C4-2B (cell line): ENCODE measurements at regions not wholly inside any gene's neighbourhood (a gene's known extent, or its start where the extent isn't known, plus 50 kb on each side); places are given as distances from the start of the nearest gene placed in this dataset.

Source experiments
- H3K27ac ChIP-seq: fragments of 450-650 bp; 2 replicates; pipeline ENCODE4 v1.5.1; 2017
- ZFX ChIP-seq: fragments of 450-650 bp; IDR thresholded peaks from 2 replicates; pipeline ENCODE4 v1.6.1; 2017
- TF ChIP-seq, protein P1 (sequence below): fragments of 450-650 bp; conservative IDR thresholded peaks from 2 replicates; pipeline ENCODE4 v1.5.1; 2017; ENCODE audit warnings: mild to moderate bottlenecking

DNA sequence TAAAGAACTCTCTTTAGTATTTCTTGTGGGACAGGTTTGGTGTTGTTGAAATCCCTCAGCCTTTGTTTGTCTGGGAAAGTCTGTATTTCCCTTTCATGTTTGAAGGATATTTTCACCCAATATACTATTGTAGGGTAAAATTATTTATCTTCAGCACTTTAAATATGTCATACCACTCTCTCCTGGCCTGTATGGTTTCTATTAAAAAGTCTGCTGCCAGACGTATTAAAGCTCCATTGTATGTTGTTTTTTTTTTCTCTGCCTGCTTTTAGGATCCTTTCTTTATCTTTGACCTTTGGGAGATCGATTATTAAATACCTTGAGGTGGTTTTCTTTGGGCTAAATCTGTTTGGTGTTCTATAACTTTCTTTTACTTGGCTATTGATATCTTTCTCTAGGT lies 119.0 kb upstream of the TBC1D5 start:
- peak overlapping the region; percentile 67 for H3K27ac ChIP-seq
- no peak for TF ChIP-seq ZFX
- TF ChIP-seq, protein P1, sequence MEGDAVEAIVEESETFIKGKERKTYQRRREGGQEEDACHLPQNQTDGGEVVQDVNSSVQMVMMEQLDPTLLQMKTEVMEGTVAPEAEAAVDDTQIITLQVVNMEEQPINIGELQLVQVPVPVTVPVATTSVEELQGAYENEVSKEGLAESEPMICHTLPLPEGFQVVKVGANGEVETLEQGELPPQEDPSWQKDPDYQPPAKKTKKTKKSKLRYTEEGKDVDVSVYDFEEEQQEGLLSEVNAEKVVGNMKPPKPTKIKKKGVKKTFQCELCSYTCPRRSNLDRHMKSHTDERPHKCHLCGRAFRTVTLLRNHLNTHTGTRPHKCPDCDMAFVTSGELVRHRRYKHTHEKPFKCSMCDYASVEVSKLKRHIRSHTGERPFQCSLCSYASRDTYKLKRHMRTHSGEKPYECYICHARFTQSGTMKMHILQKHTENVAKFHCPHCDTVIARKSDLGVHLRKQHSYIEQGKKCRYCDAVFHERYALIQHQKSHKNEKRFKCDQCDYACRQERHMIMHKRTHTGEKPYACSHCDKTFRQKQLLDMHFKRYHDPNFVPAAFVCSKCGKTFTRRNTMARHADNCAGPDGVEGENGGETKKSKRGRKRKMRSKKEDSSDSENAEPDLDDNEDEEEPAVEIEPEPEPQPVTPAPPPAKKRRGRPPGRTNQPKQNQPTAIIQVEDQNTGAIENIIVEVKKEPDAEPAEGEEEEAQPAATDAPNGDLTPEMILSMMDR, result no peak

DNA sequence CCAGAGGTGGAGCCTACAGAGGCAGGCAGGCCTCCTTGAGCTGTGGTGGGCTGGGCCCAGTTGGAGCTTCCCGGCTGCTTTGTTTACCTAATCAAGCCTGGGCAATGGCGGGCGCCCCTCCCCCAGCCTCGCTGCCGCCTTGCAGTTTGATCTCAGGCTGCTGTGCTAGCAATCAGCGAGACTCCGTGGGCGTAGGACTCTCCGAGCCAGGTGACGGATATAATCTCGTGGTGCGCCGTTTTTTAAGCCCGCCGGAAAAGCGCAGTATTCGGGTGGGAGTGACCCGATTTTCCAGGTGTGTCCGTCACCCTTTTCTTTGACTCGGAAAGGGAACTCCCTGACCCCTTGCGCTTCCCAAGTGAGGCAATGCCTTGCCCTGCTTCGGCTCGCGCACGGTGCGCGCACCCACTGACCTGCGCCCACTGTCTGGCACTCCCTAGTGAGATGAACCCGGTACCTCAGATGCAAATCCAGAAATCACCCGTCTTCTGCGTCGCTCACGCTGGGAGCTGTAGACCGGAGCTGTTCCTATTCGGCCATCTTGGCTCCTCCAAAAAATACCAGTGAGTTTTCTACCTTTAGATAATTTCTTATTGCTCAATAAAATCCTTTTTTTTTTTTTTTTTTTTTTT lies 118.5 kb upstream of the TBC1D5 start:
- H3K27ac ChIP-seq, result peak overlapping the region; percentile 67

DNA sequence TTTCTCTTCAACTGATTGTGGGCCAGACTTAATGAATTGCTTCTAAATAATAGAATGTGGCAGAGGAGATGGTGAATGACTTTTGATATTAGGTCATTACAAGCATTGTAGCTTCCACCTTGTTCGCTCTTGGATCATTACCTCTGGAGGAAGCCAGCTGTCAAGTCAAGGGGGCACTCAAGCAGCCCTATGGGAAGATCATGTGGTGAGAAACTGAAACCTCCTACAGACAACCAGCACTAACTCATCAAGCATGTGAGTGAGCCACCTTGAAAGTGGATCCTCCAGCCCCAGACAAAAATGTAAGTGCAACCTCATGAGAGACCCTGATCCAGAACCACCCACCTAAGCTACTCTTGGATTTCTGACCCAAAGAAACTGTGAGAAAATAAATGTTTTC lies 109.8 kb upstream of the TBC1D5 start:
- TF ChIP-seq, protein P1, result no peak
- no peak for TF ChIP-seq ZFX
- H3K27ac ChIP-seq, result no peak overlapping the region

DNA sequence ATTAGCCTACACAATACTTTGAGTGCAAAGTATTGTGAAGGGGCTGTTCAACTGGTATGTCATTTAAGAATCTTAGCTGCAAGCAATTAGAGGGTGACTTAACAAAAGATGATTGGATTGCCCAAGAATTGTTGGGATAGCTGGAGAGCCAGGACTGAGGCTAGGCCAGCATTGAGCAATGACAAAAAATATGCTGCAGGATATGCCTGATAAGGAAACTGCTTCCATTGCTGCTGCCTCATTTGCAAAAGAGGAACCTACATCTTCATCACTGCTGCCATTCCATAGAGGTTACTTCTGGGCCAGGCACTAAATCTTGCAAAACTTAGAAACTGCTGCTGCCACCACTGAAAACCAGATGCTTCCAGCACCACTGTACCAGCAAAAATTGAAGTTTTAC lies 108.0 kb upstream of the TBC1D5 start:
- TF ChIP-seq, protein P1, result no peak
- TF ChIP-seq ZFX, result no peak
- no peak overlapping the region for H3K27ac ChIP-seq

DNA sequence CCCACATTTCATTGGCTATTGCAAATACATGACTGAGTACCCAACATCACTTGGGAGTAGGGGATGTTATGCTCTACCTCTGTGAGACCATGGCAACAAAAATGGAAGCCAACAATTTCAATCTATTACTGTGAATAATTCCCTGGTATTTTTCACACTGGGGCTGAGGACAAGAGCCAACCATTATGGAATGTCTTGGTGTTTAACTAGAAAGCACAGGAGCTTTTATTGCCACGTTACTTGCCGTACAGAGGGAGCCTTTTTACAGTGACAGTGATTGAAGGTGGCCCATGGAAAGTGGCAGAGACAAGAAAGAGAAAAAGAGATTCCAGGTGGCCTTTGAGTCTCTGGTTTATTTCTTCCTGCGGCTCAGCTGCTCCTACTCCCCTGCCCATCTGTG lies 105.7 kb upstream of the TBC1D5 start:
- TF ChIP-seq ZFX, result no peak
- TF ChIP-seq, protein P1, result no peak
- H3K27ac ChIP-seq, result no peak overlapping the region

DNA sequence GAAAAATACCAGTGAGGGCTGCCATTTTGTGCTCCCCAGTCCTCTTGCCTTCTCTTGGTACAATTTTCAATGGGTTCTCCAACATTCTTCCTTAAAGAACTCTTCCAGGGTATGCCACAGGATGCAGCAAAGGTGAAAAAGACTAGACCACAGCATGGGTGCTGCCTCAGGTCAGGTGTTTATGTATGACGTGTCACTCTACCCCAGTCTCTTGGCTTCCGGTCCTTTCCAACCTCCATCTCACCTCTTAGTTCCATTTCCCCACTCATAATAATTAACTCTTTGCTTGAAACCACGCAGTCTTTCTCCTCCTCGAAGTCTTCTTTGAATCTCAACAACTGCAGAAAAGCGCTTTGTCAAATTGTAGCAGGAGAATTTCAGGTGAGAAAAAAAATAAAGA lies 104.7 kb upstream of the TBC1D5 start:
- TF ChIP-seq, protein P1, result no peak
- no peak for TF ChIP-seq ZFX
- no peak overlapping the region for H3K27ac ChIP-seq

DNA sequence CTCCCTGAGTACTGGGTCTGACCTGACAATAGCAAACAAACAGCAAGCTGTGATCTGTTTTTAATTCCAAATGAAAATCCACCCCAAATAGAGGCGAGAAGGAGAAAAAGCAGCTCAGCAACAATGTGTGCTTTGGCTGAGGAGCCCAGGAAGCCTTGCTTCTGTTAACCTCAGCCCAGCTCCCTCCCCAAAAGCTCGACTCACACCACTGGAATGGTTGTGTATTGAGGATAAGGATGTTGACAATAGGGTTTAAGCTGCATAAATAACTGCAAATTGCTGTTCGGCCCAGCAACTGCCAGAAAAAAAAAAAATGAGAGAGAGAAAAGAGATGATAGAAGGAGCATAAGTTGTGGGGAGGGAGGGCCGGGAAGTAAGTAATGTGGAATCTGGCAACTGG lies 104.0 kb upstream of the TBC1D5 start:
- TF ChIP-seq, protein P1, result no peak
- no peak for TF ChIP-seq ZFX
- H3K27ac ChIP-seq, result no peak overlapping the region

DNA sequence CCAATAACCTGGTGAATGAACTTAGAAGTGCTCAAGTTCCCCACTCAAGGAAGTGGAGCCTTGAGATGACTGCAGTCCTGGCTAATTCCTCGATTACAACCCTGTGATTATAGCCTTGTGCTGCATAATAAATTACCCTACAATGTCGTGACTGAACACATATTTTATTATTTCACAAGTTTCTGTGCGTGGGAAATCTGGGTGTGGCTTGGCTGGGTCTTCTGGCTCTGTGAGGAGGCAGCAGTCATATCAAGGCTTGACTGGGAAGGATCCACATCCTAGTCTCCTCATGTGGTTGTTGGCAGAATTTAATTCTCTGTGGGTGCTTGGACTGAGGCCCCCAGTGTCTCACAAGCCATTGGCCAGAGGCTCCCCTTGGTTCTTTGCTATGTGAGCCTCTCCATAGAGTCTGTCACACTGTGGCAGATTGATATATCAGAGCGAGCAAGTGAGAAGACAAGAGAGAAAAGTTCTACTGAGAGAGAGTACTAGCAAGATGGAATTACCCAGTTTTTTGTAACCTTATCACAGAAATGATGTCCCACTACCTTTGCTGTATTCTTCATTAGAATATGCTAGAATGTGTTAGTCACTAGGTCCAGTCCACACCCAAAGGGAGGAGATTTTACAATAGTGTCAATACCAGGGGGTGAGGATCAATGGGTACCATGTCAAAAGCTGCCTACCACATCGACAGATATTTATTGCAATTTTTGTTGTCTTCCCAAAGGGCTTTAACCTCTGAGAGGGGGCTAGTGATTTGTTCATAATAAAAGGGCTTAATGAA lies 102.8 kb upstream of the TBC1D5 start:
- no peak for TF ChIP-seq ZFX
- TF ChIP-seq, protein P1, result no peak

More for the DNA sequence above, 102.8 kb upstream of the TBC1D5 start:
- H3K27ac ChIP-seq, result no peak overlapping the region
